Tibial nerve (tissue), 4 donors: ENCODE measurements at regions not wholly inside any gene's neighbourhood (a gene's known extent, or its start where the extent isn't known, plus 50 kb on each side); places are given as distances from the start of the nearest gene placed in this dataset.

ENCODE experiments used
- CTCF ChIP-seq, 5 experiments: fragments of 200-600 bp in 3 of 5; fragments of 450-650 bp in 2 of 5; sonication (generic) in 3 of 5; IDR thresholded peaks; one replicate each; pipeline ENCODE4 v1.5.1; 2016 to 2019; ENCODE audit warnings: antibody characterized with exemption in 5 of 5, mild to moderate bottlenecking in 3 of 5, moderate library complexity in 2 of 5
- EP300 ChIP-seq, 2 donors: sonication (generic); formaldehyde crosslinking; IDR thresholded peaks; one replicate each; pipeline ENCODE4 v1.6.1; 2017; ENCODE audit warnings: antibody characterized with exemption in 2 of 2, mild to moderate bottlenecking in 1 of 2

- TF ChIP-seq CTCF (IDR thresholded peaks at IDR 0.05) (no peak), EP300 (IDR thresholded peaks at IDR 0.05) (no peak)
Measured at GRCh38 chr16:82535262-82535661, 91.5 kb upstream of the CDH13 start.
